Neuronal stem cell (in vitro differentiated cells): ENCODE measurements at regions not wholly inside any gene's neighbourhood (a gene's known extent, or its start where the extent isn't known, plus 50 kb on each side); places are given as distances from the start of the nearest gene placed in this dataset.

Experiments
- DNase-seq: peaks from one replicate; pipeline ENCODE4 v3.0.0-alpha.2; 2013; ENCODE audit warnings: low spot score
- H2AFZ ChIP-seq: one replicate; pipeline ENCODE4 v1.6.1; 2013; ENCODE audit warnings: mild to moderate bottlenecking, low read length, inconsistent platforms
- H2AK5ac ChIP-seq: 2 replicates; pipeline ENCODE4 v1.6.1; 2013; ENCODE audit warnings: low read depth, mild to moderate bottlenecking, inconsistent platforms, low read length, moderate library complexity, mixed read lengths
- H2BK120ac ChIP-seq: 2 replicates; pipeline ENCODE4 v1.6.1; 2013; ENCODE audit warnings: low read depth, mild to moderate bottlenecking, inconsistent platforms, low read length, moderate library complexity, mixed read lengths
- H2BK12ac ChIP-seq: one replicate; pipeline ENCODE4 v1.6.1; 2013; ENCODE audit warnings: low read length, inconsistent platforms
- H2BK15ac ChIP-seq: 2 replicates; pipeline ENCODE4 v1.6.1; 2013; ENCODE audit warnings: mild to moderate bottlenecking, low read length, inconsistent platforms, mixed read lengths
- H2BK5ac ChIP-seq: one replicate; pipeline ENCODE4 v1.6.1; 2013; ENCODE audit warnings: inconsistent platforms, mild to moderate bottlenecking, low read length, moderate library complexity
- H3K14ac ChIP-seq: one replicate; pipeline ENCODE4 v1.6.1; 2013; ENCODE audit warnings: low read length, inconsistent platforms
- H3K18ac ChIP-seq: 2 replicates; pipeline ENCODE4 v1.6.1; 2013; ENCODE audit warnings: low read length, inconsistent platforms
- H3K23ac ChIP-seq: 2 replicates; pipeline ENCODE4 v1.6.1; 2013; ENCODE audit warnings: low read depth, mild to moderate bottlenecking, mixed read lengths, low read length, inconsistent platforms; ENCODE audit not compliant: poor library complexity
- H3K27ac ChIP-seq: replicated peaks from 3 replicates; pipeline ENCODE4 v1.5.1; 2013; ENCODE audit warnings: low read length, inconsistent platforms
- H3K27me3 ChIP-seq, 3 experiments: 2 replicates each; pipeline ENCODE4 v1.6.1; 2013; ENCODE audit warnings: low read length in 3 of 3, mild to moderate bottlenecking in 2 of 3, inconsistent platforms in 1 of 3, low read depth in 1 of 3, mixed read lengths in 1 of 3, moderate library complexity in 1 of 3; ENCODE audit not compliant: control insufficient read depth in 3 of 3, insufficient read depth in 3 of 3
- H3K36me3 ChIP-seq, 2 donors: replicated peaks in 1 of 2; 2 replicates each; pipeline ENCODE4 v1.6.1; 2013; ENCODE audit warnings: low read length in 2 of 2; ENCODE audit not compliant: control insufficient read depth in 2 of 2, insufficient read depth in 2 of 2
- H3K4ac ChIP-seq: 2 replicates; pipeline ENCODE4 v1.6.1; 2013; ENCODE audit warnings: inconsistent platforms, mild to moderate bottlenecking, low read length, moderate library complexity
- H3K4me1 ChIP-seq, 2 donors: 1 replicate in 1 of 2; 2 replicates in 1 of 2; pipeline ENCODE4 v1.6.1; 2013; ENCODE audit warnings: low read length in 2 of 2, low read depth in 1 of 2; ENCODE audit not compliant: control insufficient read depth in 2 of 2, insufficient read depth in 1 of 2
- H3K4me2 ChIP-seq: one replicate; pipeline ENCODE4 v1.6.1; 2013; ENCODE audit warnings: mild to moderate bottlenecking, low read length, inconsistent platforms; ENCODE audit not compliant: insufficient read depth, poor library complexity, severe bottlenecking
- H3K4me3 ChIP-seq, 2 donors: 2 replicates each; pipeline ENCODE4 v1.5.1; 2013; ENCODE audit warnings: low read length in 2 of 2, mild to moderate bottlenecking in 2 of 2, inconsistent platforms in 1 of 2, moderate library complexity in 1 of 2
- H3K79me1 ChIP-seq: one replicate; pipeline ENCODE4 v1.6.1; 2013; ENCODE audit warnings: low read depth, mild to moderate bottlenecking, inconsistent platforms, low read length, moderate library complexity
- H3K9ac ChIP-seq: one replicate; pipeline ENCODE4 v1.6.1; 2013; ENCODE audit warnings: mild to moderate bottlenecking, low read depth, low read length, inconsistent platforms; ENCODE audit not compliant: poor library complexity
- H3K9me3 ChIP-seq, 2 donors: replicated peaks in 1 of 2; 2 replicates each; pipeline versions ENCODE3 to v1.6.1; 2013; ENCODE audit warnings: low read length in 2 of 2, mild to moderate bottlenecking in 2 of 2, inconsistent platforms in 1 of 2, low read depth in 1 of 2, mixed read lengths in 1 of 2, moderate library complexity in 1 of 2; ENCODE audit not compliant: control insufficient read depth in 2 of 2, insufficient read depth in 1 of 2
- H4K8ac ChIP-seq: one replicate; pipeline ENCODE4 v1.6.1; 2013; ENCODE audit warnings: low read depth, mild to moderate bottlenecking, inconsistent platforms, low read length, moderate library complexity
- H4K91ac ChIP-seq: one replicate; pipeline ENCODE4 v1.6.1; 2013; ENCODE audit warnings: low read length, low read depth, mild to moderate bottlenecking, inconsistent platforms; ENCODE audit not compliant: poor library complexity
- WGBS, 2 donors: extraction: QIAGEN DNeasy Blood & Tissue Kit; methylation state at CpG; one replicate each; pipeline ENCODE4 v1.1.7; 2013; ENCODE audit warnings: missing lambda C conversion rate in 2 of 2, mixed read lengths in 1 of 2; ENCODE audit not compliant: insufficient read length in 2 of 2, insufficient replicate concordance in 1 of 2; ENCODE audit errors: extremely low coverage in 2 of 2; 5-methylcytosine and 5-hydroxymethylcytosine counted together

- Histone ChIP-seq H2BK15ac (no peak overlapping the region), H3K23ac (no peak overlapping the region), H4K91ac (no peak overlapping the region), H3K27me3 (no peaks in the 10 kb centered on the region), H3K18ac (no peak overlapping the region), H3K4me2 (no peak overlapping the region), H3K36me3 (no peaks in the 10 kb centered on the region), H2BK12ac (no peak overlapping the region), H2AFZ (no peak overlapping the region), H3K4me3 (no peak overlapping the region), H3K27ac (no peak overlapping the region), H3K9me3 (no peaks in the 10 kb centered on the region), H2BK120ac (no peak overlapping the region), H3K9ac (no peak overlapping the region), H4K8ac (no peak overlapping the region), H2BK5ac (no peak overlapping the region), H3K4ac (no peak overlapping the region), H2AK5ac (no peak overlapping the region), H3K14ac (no peak overlapping the region), H3K79me1 (no peaks in the 10 kb centered on the region), H3K4me1 (no peaks in the 10 kb centered on the region)
- no CpG with 5 or more reads among the region's 19 CpGs for WGBS, 2 donors
- DNase-seq, result no peak
Measured at GRCh38 chr18:30175621-30176225, 866.8 kb downstream of the DSC3 start.

GRCh38 chr18:30175061-30175574 lies 867.4 kb downstream of the DSC3 start:
- H3K4me3 ChIP-seq, result no peak overlapping the region
- no peak overlapping the region for H3K18ac ChIP-seq
- no peak overlapping the region for H2AK5ac ChIP-seq
- H3K4ac ChIP-seq, result no peak overlapping the region
- H3K14ac ChIP-seq, result no peak overlapping the region
- no peaks in the 10 kb centered on the region for H3K79me1 ChIP-seq
- H2BK15ac ChIP-seq, result no peak overlapping the region
- no peaks in the 10 kb centered on the region for H3K9me3 ChIP-seq
- H4K91ac ChIP-seq, result no peak overlapping the region
- DNase-seq, result no peak
- H3K27me3 ChIP-seq, result no peaks in the 10 kb centered on the region
- H2BK120ac ChIP-seq, result no peak overlapping the region
- H3K4me1 ChIP-seq, result no peaks in the 10 kb centered on the region
- no CpG with 5 or more reads among the region's 52 CpGs for WGBS, 2 donors
- H4K8ac ChIP-seq, result no peak overlapping the region
- H3K27ac ChIP-seq, result no peak overlapping the region
- H3K4me2 ChIP-seq, result no peak overlapping the region
- H2AFZ ChIP-seq, result no peak overlapping the region
- no peak overlapping the region for H3K23ac ChIP-seq
- H3K36me3 ChIP-seq, result no peaks in the 10 kb centered on the region
- no peak overlapping the region for H2BK5ac ChIP-seq
- H3K9ac ChIP-seq, result no peak overlapping the region
- no peak overlapping the region for H2BK12ac ChIP-seq

GRCh38 chr18:30163573-30163972 lies 879.0 kb downstream of the DSC3 start:
- no peak overlapping the region for H4K91ac ChIP-seq
- no CpG with 5 or more reads among the region's 2 CpGs for WGBS, 2 donors
- no peak overlapping the region for H2BK120ac ChIP-seq
- H3K4me3 ChIP-seq, result no peak overlapping the region
- no peaks in the 10 kb centered on the region for H3K27me3 ChIP-seq
- H3K14ac ChIP-seq, result no peak overlapping the region
- no peak overlapping the region for H3K18ac ChIP-seq
- H3K4me2 ChIP-seq, result no peak overlapping the region
- H3K27ac ChIP-seq, result no peak overlapping the region
- H2BK12ac ChIP-seq, result no peak overlapping the region
- no peak overlapping the region for H3K4ac ChIP-seq
- H2AK5ac ChIP-seq, result no peak overlapping the region
- H3K23ac ChIP-seq, result no peak overlapping the region
- H3K79me1 ChIP-seq, result no peaks in the 10 kb centered on the region
- no peak overlapping the region for H2AFZ ChIP-seq
- no peak overlapping the region for H3K9ac ChIP-seq
- H3K36me3 ChIP-seq, result no peaks in the 10 kb centered on the region
- no peak for DNase-seq
- H3K4me1 ChIP-seq, result no peaks in the 10 kb centered on the region
- no peak overlapping the region for H2BK5ac ChIP-seq
- no peak overlapping the region for H4K8ac ChIP-seq
- no peak overlapping the region for H2BK15ac ChIP-seq
- no peaks in the 10 kb centered on the region for H3K9me3 ChIP-seq

GRCh38 chr18:30160124-30160523 lies 882.4 kb downstream of the DSC3 start:
- no peak overlapping the region for H3K4me3 ChIP-seq
- no peak overlapping the region for H2BK12ac ChIP-seq
- H3K79me1 ChIP-seq, result no peaks in the 10 kb centered on the region
- DNase-seq, result no peak
- no peak overlapping the region for H3K14ac ChIP-seq
- H3K27ac ChIP-seq, result no peak overlapping the region
- no peak overlapping the region for H3K4me2 ChIP-seq
- no peak overlapping the region for H2BK5ac ChIP-seq
- H2BK120ac ChIP-seq, result no peak overlapping the region
- H3K23ac ChIP-seq, result no peak overlapping the region
- H4K8ac ChIP-seq, result no peak overlapping the region
- no peak overlapping the region for H2AK5ac ChIP-seq
- H2AFZ ChIP-seq, result no peak overlapping the region
- no peak overlapping the region for H2BK15ac ChIP-seq
- no peaks in the 10 kb centered on the region for H3K4me1 ChIP-seq
- H3K18ac ChIP-seq, result no peak overlapping the region
- no peaks in the 10 kb centered on the region for H3K36me3 ChIP-seq
- no peak overlapping the region for H3K4ac ChIP-seq
- H3K9me3 ChIP-seq, result no peaks in the 10 kb centered on the region
- H3K9ac ChIP-seq, result no peak overlapping the region
- H3K27me3 ChIP-seq, result no peaks in the 10 kb centered on the region
- H4K91ac ChIP-seq, result no peak overlapping the region
